Skin of body (tissue), 1 donor: ENCODE measurements at regions not wholly inside any gene's neighbourhood (a gene's known extent, or its start where the extent isn't known, plus 50 kb on each side); places are given as distances from the start of the nearest gene placed in this dataset.
"Not testable (repeated sequence)": the region's sequence is repeated elsewhere in the genome, so short reads cannot be mapped to it uniquely, and the experiment has no call there.

ENCODE experiments used
- DNase-seq: peaks from one replicate; lab custom pipeline; 2025; lab: John Stamatoyannopoulos, UW

- no peak for DNase-seq
Measured at GRCh38 chr2:223285370-223286265, 233.6 kb downstream of the KCNE4 start.

GRCh38 chr2:223294756-223295155, 242.8 kb downstream of the KCNE4 start:
- no peak for DNase-seq

- no peak for DNase-seq
Measured at GRCh38 chr2:223297788-223298187, 245.8 kb downstream of the KCNE4 start.

GRCh38 chr2:223298329-223298728, 246.3 kb downstream of the KCNE4 start:
- not testable (repeated sequence) for DNase-seq

DNA sequence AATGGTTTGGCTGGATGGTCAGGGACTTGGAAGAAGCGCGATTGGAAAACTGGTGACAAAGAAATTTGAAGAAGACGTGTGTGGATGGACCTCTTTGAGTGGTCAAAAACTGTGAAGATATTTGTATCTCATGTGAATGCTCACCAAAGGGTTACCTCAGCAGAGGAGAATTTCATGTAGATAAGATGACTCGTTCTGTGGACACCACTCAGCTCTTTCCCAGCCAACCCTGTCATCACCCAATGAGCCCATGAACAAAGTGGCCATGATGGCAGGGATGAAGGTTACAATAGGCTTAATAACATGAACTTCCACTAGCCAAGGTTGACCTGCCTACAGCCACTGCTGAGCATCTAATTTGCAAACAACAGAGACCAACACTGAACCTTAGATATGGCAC, 248.3 kb downstream of the KCNE4 start:
- no peak for DNase-seq

DNA sequence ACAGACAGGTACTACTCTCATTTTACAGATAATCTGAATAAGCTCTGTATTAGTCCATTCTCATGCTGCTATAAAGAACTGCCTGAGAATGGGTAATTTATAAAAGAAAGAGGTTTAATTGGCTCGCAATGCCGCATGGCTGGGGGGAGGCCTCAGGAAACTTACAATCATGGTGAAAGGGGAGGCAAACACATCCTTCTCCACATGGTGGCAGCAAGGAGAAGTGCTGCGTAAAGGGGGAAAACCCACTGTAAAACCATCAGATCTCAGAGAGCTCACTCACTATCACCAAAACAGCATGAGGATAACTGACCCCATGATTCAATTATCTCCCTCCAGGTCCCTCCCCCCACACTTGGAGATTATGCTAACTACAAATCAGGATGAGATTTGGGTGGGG, 254.4 kb downstream of the KCNE4 start:
- no peak for DNase-seq

GRCh38 chr2:223311889-223312680, 260.1 kb downstream of the KCNE4 start:
- no peak for DNase-seq

DNA sequence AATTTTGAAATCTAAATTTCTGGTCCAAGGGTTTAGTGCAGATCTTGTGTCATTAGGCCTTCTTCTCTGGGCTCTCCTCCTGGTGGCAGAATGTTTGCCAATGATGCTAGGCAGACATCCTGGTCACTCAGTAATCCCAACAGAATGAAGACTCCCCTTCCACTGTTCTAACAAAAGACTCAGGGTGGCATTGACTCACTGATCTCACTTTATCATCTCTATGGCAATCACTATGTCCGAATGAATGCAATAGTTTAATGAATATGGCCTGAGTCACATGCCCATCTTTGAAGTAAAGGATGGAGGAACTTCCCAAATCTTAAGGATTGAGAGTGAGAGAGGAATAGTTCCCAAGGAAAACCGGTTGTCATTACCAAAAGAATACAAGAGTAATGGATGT, 261.1 kb downstream of the KCNE4 start:
- DNase-seq, result no peak

DNA sequence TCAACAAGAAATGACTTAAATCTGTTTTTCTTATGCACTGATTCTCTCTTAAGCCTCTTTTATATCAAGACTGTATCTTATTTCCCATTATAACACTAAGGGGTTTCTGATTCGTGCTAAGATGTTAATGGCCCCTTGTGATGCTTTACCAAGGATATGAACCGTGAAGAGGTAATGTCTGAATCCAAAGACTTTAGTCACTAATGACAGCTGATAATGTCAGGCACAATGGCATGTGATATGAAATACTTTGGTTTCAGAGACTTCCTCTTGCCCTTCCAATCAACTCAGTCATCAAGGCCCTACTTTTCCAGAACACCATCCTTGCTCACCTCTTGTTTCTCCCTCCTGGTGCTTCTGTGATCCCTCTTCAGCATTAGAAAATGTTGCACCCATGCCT, 262.8 kb downstream of the KCNE4 start:
- DNase-seq, result no peak

DNA sequence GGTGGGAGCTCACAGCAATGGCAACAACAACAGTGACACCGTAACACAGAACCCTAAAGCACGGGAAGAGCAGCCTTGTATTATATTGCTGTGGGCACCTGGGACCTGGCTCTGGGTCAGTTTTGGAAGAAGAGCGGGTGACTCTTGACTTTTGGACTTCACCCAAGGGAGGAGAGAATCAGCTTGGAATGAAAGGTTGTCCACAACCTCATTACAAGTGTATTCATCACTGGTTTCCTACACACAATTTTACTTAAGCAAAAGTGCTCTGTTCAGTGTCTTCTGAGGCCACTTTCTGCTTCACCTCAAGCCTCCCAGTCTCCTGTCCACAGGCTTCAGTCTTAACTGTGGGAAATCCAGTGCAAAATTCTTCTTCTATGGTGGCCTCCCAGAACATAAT, 263.8 kb downstream of the KCNE4 start:
- DNase-seq, result no peak

- DNase-seq, result no peak
Measured at GRCh38 chr2:223316342-223316741, 264.4 kb downstream of the KCNE4 start.

DNA sequence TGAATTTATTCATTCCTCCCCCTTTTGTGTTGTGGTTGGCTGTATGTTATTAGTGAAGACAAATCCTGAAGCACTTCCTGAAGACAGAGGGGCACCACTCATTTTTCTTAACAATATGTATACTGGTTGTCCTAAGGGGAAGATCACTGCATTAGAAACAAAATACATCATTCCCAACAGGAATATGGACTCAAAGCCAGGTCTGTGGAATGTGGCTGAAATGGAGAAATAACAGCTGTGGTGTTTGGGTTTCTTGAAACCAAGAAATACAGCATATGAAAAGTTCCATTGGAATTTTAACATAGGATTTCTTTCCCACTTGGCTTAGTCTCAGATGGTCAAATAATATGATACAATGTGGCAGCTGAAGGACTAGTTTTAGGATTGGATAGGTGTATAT, 267.6 kb downstream of the KCNE4 start:
- no peak for DNase-seq

- DNase-seq, result no peak
Measured at GRCh38 chr2:223324402-223324801, 272.4 kb downstream of the KCNE4 start.

GRCh38 chr2:223328578-223328977, 273.6 kb downstream of the SCG2 start:
- DNase-seq, result no peak

- not testable (repeated sequence) for DNase-seq
Measured at GRCh38 chr2:223330747-223331146, 271.4 kb downstream of the SCG2 start.

GRCh38 chr2:223338016-223338415, 264.1 kb downstream of the SCG2 start:
- DNase-seq, result no peak

GRCh38 chr2:223357076-223357475, 245.1 kb downstream of the SCG2 start:
- DNase-seq, result no peak

DNA sequence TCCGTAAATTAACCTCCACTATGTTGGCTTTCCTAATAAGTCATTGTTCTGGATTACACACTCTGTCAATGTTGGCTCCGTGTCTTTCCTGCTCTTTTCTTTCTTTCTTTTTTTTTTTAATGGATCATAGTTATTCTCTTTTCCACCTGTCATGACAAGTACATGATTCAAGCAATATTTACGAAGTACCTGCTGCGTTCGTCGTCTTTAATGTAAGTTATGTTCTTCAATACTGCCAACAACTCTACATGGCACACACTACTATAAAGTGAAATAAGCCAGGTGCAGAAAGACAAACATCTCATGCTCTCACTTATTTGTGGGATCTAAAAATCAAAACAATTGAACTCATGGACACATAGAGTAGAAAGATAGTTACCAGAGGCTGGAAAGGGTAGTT, 239.1 kb downstream of the SCG2 start:
- no peak for DNase-seq

GRCh38 chr2:223365158-223365679, 236.9 kb downstream of the SCG2 start:
- DNase-seq, result no peak

GRCh38 chr2:223366566-223366965, 235.6 kb downstream of the SCG2 start:
- no peak for DNase-seq

DNA sequence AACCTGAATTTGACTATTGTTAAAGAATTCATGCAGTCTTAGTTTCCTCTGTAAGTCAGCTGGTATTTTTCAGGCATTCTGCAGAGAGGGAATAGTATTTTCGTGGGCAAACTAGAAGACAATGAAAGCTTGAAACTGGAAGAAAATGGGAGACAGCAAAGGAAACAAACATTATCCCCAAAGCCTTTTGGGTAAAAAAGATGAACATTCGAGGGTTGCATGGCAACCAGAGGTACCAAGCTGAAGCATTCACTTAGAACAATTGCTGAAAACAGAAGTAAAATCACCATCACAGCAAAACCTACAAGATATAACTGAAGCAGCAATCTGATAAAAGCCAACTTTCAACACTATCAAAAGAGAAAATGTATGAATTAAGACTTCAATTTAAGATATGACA, 233.7 kb downstream of the SCG2 start:
- no peak for DNase-seq

DNA sequence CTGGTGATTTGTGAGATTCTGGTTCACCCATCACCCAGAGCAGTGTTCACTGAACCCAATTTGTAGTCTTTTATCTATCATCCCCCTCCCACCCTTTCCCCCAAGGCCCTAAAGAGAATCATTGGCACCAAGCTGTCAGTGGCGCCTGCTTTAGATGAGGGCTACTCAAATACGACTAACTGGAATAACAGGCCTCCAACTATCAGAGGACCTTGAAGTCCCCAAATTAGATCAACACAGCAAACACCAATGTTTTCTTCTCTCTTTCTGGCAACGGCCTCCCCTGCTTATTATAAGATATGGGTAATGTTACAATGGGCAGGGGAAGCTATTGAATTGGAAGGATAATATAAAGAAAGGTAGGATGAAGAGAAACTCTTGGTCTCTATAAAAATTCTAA, 232.3 kb downstream of the SCG2 start:
- no peak for DNase-seq
